HG03103 (cell line): ENCODE measurements at regions not wholly inside any gene's neighbourhood (a gene's known extent, or its start where the extent isn't known, plus 50 kb on each side); places are given as distances from the start of the nearest gene placed in this dataset.
"Not testable (repeated sequence)": the region's sequence is repeated elsewhere in the genome, so short reads cannot be mapped to it uniquely, and the experiment has no call there.

ENCODE experiments used
- ATAC-seq: cut with Tn5 transposase; IDR thresholded peaks from one replicate; pipeline ENCODE4 v1.9.1; 2021; ENCODE audit warnings: low read depth; ENCODE audit not compliant: unreplicated experiment

DNA sequence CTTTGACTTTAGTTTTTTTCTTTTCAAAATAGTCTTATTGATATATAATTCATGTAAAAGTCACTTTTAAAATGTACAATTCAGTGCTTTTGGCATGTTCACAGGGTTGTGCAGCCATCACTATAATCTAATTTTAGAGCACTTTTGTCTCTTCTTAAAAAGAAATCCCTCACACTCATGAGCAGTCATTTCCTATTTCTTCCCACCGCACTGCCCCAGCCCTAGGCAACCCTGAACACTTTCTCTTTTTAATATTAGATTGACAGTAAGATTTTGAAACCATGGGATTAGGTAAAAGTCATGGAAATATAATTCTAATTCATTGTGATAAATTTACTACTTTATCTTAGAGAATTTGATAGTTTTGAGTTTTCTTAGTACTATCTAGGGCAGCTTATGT, 309.4 kb downstream of the UTRN start:
- ATAC-seq = no peak

DNA sequence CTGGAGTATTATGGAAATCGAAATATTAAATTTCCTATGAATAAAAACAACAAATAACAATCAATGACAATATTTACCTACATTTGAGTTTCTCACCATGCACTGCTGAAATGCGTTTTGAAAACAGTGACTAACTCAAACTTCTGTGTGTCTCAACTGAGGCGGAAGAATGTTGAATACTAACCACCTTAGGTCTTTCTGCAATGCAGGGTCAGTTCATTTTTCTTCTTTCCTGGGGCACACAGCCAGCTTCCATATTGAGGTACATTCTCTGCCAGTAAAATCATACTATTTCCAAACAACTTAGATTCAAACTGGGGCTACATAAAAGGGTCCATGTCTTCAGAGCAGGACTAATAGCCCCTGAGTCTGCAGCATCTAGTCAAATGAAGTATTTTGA, 310.1 kb downstream of the UTRN start:
- no peak for ATAC-seq

DNA sequence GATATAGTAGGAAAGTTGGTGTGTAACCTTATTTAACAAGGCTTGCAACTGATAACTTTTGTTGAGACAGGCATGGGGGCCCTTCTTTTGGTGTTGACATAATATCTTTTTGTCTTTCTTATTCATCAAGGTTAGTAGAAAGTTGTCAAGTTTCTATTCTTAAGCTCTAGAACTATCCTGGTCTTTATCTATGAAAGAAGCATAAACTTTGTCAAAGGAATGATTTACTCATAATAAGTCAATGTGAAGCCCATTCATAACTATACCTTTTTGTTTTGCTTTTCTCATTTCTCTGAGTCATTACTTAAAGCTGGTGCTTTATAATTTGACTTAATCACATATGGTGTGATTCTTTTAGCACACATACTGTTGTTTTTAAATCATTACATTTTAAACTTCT, 312.4 kb downstream of the UTRN start:
- ATAC-seq = no peak

DNA sequence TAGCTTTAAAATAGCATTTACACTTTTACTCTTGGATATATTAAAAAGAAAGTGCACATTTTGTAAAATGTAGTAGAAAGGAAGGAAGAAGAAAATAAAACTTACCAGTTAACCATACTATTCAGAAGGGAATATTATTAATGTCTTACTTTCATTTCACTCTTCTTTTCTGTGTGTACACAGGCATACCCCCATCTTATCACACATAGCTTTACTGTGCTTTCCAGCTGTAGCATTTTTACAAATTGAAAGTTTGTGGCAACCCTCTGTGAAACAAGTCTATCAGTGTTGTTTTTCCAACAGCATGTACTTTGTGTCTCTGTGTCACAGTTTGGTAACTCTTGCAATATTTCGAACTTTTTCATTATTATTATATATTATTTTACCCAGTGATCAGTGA, 314.5 kb downstream of the UTRN start:
- no peak for ATAC-seq

DNA sequence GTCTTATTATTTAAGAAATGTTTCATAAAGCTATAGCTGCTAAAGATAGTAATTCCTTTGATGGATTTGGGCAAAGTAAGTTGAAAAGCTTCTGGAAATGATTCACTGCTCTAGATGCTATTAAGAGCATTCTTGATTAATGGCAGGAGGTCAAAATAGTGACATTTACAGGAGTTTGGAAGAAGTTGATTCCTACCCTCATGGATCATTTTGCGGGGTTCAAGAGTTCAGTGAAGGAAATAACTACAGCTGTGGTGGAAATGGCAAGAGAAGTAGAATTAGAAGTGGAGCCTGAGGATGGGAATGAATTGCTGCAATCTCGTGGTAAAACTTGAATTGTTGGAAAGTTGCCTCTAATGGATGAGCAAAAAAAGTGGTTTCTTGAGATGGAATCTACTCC, 316.1 kb downstream of the UTRN start:
- no peak for ATAC-seq

DNA sequence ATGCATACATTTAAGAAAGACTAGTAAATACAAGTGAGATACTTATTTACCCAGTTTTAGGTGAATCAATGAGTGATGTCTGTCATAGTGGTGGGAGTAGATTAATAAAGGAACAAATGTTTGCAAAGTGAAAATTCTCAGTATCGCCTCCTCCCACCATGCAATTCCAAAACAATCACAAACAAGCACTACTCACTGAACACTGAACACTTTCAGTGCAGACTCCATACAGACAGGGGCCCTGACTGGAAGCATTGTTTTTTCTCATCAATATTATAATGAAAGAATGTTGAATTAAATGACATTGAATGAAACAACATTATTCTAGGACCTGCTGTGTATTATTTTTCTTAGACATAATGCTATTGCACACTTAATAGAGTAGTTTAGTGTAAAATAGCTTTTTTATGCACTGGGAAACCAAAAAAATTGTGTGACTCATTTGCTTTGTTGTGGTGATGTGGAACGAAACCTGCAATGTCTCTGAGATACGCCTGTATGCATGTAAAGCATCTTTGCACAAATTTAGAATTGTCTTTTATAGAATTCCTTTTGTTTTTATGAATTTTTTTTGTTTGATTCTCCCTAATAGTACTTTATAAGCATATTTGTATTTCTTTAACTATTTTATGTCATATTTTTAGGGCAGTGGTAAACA, 317.5 kb downstream of the UTRN start:
- ATAC-seq = no peak

DNA sequence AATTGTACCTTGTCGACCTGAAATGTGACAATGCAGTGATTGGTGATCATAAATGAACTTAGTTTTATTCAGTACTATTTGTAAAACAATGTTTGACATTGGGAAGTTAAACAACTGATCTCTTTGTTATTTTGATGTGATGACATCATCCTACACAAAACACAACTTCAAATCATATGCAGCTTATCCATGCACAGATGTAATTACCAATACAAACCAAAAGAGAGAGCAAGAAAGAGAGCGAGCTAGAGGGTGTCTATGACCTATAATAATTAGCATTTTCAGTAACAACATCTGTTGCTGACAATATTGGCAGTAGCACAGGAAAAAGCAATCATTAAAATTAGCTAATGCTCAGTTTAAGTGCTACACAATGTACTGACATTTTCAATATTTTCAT, 320.9 kb downstream of the UTRN start:
- ATAC-seq = no peak

DNA sequence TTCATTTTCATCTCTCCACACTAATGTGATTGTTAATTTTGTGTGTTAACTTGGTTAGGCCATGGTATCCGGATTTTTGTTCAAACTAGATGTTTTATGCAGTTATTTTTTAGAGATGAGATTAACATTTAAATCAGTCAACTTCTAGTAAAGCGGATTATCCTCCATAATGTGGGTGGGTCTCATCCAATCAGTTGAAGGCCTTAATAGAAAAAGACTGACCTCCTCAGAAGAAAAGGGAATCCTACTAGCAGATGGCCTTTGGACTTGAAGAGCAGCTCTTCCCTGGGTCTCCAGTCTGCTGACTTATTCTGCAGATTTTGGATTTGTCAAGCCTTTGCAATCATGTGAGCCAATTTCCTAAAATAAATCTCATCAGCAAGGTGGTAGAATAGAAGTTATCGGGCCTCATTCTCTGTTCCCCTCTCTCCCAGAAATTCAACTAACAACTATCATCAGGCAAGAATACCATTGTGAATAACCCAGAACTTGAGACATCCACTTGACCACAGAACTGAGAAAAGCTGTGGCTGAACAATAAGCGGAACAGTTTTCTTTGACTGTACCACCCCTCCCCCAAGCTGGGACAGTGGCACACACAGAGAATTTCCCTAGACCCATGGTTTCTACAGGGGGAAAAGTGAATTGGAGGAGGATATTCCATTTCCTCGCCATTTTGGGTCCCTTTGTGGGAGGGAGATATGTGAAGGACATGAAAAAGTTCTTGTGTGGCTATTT, 323.0 kb downstream of the UTRN start:
- ATAC-seq = no peak

DNA sequence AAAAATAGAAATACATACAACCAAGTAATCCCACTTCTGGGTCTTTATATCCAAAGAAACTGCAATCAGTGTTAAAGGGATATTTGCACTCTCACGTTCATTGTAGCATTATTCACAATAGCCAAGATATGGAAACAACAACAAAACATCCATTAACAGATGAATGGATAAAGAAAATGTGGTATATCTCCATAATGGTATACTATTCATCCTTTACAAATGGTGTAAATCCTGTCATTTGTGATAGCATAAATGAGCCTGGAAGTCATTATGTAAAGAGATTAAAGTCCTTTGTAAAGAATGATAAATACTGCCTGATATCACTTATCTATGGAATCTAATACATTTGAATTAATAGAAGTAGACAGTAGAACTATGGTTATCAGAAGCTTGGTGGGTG, 327.7 kb downstream of the UTRN start:
- ATAC-seq = no peak

DNA sequence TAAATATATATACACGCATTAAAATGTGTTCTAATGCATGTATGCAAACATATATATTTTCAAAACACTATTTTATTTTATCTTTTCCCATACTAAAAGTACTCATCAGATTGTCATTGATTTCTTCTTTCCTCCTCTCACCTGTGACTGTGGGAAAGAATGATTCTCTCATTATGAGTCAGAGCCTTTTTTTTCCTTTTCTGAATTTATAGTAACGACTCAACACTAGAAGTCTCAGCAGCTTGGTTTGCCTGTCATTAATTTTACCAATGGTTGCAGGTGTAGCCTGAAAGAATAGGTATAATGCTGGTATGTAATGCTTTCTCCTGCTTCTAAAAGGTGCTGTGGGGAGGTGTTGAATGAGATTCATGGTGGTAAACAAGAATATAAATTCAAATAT, 328.7 kb downstream of the UTRN start:
- no peak for ATAC-seq

DNA sequence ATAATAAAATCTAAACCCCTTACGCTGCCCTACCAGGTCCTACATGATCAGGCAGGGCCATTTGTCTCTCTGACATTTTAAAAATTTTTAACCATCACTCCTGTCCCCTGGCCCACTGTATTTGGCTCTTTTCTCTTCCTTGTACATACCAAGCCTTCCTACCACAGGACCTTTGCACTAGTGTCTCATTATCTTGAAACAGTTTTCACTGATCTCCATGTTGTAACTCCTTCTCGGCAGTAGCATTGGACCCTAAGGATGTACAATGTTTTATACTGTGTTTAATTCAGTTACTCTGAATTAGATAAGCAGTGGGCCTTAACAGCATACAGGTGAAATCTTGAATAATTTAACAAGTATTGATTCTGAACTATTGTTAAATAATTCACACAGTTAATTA, 330.7 kb downstream of the UTRN start:
- no peak for ATAC-seq

DNA sequence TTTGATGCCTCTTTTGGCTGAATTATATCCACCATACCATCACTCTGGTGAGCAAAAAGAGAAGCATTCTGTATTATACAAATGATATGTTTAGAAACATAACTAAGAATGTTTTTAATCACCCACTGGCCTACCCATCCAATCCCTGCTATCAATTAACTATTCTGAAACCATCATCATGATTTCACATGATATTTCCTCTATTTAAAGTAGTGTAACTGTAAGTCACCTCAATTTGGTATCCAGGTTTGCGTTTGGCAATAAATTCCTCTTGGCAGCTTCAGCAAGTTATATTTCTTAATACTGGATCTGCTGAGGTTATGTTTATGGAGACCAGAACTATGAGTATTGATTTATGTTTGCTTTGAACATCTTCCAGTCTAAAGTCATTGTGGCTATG, 332.1 kb downstream of the UTRN start:
- ATAC-seq = no peak

DNA sequence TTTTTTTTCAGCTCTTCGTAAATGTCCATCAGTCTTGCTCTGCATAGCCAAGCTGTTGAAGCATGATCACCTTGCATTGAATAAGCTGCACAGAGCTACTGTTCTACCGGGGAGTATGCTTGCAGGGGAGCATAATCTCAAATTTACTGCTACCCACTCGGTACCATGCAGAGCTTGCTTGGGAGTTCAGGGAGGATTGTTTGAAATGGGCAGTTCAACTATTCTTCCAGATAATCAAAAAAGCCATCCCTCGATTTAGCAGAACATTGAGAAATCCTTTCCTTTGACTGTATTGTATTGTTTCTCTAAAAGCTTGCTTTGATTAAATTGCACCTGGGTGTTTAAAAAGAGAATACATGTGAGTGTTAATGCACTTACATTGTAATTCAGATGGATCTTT, 332.6 kb downstream of the UTRN start:
- ATAC-seq = no peak

DNA sequence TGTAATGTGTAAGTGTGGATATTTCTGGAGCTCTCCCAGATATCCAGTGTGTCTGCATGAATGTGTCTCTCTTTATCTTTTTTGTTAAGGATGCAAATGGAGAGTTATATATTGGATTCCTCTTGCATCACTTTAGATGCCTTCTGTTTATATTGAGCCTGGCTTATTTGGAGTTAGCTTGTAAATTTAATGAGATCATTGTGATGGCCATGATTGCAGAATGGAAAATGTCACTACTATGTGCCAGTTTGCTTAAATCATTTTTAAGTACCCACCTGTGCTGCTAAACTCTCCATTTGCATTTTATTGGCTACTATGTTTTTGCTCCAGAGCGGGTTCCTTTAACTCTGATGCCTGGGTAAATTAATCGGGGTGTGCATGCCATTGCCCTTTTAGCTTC, 334.8 kb downstream of the UTRN start:
- ATAC-seq = no peak

DNA sequence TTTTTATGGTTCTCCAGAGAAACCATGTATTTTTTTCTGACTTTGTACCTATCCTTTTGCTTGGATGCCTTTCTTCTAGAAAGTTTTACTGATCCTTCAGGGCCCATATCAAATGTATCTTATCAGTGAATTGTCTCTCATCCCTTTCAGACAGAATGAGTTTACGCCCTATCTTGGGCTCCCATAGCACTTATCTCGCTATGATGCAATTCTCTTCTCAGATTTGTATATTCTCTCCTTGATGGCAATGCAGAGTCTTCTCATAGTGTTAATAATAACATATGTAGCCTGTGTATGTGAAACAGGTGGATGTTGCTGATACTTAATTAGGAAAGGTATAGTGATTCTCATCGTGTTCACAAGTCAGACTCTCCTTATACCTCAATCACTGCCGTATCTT, 336.2 kb downstream of the UTRN start:
- ATAC-seq = no peak

DNA sequence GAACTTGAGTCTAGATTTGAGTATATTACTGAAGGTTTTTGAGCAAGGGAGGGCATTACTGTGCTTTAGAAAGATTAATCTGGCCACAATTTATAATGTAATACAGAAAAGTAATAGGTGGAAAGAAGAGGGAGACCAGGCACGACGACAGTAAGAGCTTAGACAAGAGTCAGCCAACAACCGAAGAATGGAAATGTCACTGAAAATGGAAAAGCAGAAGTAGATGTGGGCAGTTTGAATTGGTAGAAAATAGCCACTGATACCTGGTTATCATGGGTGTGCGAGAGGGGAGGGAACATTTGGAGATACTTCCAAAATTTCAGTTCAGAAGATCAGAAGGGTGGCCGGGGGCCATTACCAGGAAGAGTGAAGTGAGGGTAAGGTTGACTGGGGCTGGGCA, 339.1 kb downstream of the UTRN start:
- ATAC-seq = no peak

DNA sequence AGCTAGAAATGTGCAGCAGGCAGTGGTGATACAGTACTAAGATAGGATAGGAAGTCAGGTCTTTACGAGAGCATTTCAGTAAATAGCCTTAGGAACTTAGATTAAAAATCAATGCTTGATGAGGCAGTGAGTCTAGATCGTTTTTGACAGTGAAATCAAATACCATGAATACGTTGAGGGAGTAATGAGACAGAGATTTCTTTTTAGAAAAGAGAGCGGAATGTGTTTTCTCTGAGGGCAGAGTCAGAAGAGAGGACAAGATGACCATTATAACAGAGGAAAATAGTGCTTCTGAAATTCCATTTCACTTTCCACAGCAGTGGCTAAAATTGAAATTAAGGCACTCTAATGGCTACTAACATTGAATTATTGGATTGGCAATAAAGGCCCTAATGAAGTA, 339.6 kb downstream of the UTRN start:
- ATAC-seq = no peak

DNA sequence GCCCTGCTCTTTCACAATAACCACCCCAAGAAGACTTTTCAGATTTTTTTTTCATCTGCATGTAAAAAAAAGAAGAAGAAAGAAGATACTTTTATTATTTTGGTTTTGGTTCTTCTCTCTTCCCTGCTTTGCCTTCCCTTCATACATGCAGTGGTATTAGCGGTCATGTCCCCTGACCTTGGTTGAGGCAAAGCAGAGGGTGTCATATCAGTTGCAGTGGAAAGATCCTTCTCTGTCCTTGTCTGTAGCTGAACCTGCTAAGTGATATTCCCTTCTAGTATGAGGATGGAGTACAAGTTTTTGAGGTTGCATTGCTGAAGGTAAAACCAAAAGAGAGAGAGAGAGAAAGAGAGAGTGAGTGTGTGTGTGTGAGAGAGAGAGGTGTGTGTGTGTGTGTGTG, 345.7 kb downstream of the UTRN start:
- no peak for ATAC-seq

DNA sequence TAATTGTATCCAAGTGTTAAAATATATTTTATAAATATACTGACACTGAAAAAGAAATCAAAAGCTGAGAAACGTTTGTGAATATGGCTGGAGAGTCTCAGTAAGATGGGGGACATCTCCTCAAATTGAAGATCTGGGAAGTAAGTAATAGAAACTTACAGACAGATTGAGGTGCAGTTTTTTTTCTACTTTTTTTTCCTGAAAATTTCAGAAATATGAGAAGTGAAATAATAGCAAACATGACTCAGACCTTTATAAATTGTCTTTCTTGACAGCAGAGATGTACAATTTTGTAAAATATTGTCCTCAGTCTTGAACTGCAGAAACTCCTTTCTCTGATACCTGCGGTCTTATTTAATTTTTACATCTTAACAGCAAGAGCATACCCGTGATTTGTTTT, 347.1 kb downstream of the UTRN start:
- no peak for ATAC-seq

DNA sequence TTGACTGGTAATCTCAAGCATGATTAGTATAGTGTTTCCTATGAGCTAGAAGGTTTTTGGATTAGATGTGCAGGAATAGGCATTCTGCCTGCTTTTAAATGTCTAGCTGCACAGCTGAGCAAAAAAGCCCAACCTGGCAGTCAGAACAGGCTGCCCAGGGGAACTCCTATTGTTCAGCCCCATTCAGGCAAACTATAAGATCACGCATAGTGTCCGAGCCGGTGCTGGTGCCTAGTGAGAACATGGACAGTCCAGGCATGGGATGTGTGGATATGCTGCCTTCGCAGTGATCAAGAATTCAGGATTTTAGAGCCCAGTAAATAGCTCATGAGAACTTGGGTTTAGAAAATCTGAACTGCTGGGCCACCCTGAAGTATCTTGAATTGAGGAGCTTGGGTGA, 348.8 kb downstream of the UTRN start:
- ATAC-seq = no peak

DNA sequence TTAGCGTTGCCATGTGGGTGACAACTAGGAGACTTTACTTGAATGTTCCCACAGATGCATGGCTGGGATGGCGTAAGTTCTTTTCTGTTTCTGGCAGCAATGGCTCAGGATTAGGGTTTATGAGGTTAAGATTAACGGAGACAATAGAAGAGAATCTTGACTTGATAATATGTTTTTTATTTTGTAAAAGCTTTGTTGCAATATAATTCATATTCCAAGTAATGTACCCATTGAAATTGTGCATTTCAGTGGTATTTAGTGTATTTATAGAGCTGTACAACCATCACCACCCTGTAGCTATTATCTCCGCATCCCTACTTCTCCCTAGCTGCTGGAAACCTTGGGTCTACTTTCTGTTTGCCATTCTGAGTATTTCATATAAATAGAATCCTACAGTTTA, 349.2 kb downstream of the UTRN start:
- ATAC-seq = no peak

DNA sequence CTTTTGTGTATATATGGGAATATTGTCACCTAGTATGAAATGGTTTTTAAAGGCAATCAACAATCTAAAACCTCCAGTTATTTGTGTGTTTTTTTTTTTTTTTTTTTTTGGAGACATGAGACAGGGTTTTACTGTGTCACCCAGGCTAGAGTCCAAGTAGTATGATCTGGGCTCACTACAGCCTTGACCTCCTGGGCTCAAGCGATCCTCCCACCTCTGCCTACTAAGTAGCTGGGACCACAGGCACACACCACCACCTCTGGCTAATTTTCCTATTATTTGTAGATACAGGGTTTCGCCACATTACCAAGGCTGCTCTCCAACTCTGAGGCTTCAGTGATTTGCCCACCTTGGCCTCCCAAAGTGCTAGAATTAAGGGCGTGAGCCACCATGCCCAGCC, 349.9 kb downstream of the UTRN start:
- no peak for ATAC-seq

DNA sequence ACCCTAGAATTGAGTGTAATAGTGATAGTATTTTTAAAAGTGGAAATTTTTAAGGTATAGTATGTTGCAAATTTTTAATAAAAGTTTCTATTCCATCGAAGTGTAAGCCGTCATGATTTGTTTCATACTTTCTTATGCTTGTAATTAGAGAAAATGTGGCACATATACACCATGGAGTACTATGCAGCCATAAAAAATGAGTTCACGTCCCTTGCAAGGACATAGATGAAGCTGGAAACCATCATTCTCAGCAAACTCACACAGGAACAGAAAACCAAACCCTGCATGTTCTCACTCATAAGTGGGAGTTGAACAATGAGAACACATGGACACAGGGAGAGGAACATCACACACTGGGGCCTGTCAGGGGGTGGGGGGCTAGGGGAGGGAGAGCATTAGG, 350.9 kb downstream of the UTRN start:
- not testable (repeated sequence) for ATAC-seq
